ENCODE measurements at regions not wholly inside any gene's neighbourhood (a gene's known extent, or its start where the extent isn't known, plus 50 kb on each side); places are given as distances from the start of the nearest gene placed in this dataset.

DNA sequence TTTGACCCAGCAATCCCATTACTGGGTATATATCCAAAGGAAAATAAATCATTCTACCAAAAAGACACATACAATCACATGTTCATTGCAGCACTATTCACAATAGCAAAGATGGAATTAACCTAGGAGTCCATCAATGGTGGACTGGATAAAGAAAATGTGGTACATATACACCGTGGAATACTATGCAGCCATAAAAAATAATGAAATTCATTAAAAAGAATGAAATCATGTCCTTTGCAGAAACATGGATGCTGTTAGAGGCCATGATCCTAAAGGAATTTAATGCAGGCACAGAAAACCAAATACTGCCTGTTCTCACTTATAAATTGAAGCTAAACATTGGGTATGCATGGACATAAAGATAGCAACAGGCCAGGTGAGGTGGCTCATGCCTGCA, 61.9 kb upstream of the BMP6 start:
- DNase-seq = no peak

DNA sequence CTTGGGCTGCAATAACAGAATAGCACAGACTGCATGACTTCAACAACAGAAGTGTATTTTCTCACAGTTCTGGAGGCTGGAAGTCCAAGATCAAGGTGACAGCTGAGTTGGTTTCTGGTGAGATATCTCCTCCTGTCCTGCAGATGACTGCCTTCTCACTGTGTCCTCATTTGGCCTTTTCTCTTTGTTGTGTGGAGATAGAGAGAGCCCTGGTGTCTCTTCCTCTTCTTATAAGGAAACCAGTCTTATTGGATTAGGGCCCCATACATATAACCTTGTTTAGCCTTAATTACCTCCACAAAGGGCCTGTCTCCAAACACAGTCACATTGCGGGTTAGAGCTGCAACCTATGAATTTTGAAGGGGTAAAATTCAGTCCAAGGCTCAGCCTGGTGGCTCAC, 57.0 kb upstream of the BMP6 start:
- no peak for DNase-seq

DNA sequence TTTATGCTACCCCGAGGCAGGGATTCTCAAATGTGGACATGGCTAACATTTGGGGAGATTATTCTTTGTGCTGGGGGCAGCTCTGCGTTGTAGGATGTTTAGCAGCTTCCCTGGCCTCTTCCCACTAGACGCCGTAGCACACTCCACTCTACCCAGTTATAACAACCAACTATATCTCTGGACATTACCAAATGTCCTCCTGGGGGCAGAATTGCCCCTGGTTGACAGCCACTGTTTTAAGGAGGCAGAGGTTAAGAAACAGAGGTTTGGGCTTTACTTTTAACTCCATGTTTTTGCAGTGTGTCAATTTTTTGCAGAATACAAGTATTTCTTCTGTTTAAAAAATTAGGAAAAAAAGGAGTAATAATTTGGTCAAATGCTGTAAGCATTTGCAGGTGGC, 56.2 kb upstream of the BMP6 start:
- peak; percentile 30 for DNase-seq

DNA sequence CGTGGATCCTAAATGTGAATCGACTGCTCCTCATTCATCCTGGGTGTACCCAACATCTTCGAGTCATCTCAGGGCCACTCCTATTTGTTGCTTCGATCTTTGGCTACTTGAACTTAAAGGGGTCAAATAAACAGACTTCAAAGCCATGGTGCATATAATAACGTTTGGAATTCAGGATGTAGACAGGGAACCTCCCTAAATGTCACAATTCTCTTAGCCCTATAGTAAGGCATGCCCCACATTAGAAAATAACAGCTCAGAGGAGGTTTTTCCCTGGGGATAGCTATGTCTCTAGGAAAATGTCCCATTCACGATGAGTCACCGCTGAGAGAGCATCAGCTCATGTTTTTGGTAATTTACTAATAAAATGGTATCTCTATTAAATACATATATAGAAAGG, 54.8 kb upstream of the BMP6 start:
- no peak for DNase-seq

DNA sequence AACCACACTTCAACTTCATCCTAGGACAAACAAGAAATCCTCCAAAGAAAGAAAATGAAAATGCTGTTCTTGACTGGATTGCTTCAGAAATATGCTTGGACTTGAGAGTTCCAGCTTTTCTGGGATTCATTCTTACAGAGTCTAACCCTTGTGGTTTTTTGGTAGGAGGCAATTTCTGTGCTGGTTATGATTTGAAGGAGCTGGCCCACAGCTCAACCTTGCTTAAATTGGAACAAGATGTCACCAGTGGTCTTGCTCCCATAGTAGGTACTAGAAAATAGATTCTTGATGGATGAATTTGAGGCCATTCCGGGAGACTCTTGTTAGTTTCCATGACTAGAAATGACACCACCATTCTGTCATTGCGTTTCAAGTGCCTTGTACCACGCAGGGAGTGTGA, 54.3 kb upstream of the BMP6 start:
- no peak for DNase-seq

DNA sequence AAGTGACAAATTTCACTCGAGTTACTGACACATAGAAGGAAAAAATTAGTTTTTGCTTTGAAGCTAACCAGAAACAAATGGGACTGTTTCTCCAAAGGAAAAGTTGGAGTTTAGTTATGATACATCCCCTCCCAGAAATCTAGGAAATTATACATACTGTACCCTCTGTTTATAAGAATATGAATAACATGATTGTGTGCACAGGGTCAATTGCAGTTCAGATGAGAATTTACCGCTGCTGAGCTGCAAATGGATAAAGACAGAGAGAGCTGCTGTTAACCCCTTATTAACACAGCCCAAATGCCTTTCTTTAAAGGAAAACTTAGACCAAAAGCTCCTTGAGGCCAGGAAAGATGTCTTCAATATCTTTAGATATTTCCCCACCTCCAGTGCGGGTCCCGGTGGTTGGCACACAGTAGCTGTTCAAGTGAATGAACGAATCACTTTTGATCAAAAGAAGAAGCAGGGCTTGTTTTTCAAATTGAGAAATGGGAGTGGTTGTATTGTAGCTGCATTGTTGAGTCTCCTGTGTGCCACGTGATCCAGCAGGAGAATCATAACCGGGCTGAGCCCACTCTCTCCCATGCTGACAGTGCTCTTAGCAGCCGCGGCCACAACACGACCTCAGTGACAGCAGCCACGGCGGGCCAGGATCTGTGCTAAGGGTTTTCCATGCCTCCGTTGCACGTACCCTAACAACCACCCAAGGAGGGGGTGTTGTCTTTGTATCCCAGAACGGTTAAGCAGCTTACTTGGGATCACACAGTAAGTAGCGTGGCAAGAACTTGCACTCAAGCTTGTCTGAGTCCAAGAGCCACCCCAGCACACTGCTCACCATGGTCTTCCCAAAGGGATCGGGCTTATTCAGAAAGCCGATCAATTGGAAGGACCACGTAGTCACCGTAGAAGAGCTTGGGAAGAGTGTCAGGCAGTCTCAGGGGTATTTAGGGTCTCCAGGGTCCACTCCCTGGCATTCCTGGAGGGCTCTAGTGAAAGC, 53.5 kb upstream of the BMP6 start:
- no peak for DNase-seq

DNA sequence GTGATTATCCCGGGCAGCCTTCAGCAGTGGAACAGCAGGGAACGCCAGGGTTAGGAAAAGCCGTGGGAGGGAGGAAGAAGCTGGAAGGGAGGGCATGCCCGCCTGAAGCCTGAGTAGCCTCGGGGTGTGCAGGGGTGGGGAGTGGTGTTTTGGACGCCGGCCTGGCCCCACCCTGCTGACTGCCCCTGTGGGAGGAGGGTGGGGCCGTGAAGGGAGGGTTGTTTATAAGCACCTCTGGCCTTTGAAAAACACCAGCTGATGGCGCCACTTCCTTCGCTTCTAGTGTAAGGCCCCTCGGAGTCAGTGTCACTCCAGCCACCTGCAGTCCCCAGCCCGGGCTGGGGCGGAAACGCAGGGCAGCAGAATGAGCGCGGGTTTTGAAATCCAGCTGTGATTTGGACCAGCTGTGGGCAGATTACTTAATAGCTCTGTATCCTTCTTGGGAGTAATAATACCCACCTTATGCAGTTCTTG, 52.8 kb upstream of the BMP6 start:
- DNase-seq = no peak

DNA sequence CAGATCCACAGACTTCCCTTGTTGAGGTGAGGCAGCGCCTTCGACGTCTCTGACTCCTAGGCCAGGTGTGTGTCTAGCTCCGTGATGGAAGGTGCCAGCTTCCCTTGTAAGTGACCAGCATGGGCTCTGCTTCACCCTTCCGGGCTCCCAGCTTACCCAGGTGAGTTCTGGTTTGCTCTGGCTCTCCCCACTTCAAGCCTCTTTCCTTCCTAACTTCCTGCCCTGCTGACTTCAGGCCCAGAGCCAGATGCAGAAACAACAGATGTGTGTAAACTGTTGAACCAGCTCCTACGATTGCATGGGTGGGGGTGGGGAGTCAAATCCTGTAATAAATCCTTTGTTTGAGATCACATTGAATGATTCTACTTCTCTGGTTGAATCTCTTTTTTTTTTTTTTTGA, 51.6 kb upstream of the BMP6 start:
- DNase-seq = peak; percentile 86

DNA sequence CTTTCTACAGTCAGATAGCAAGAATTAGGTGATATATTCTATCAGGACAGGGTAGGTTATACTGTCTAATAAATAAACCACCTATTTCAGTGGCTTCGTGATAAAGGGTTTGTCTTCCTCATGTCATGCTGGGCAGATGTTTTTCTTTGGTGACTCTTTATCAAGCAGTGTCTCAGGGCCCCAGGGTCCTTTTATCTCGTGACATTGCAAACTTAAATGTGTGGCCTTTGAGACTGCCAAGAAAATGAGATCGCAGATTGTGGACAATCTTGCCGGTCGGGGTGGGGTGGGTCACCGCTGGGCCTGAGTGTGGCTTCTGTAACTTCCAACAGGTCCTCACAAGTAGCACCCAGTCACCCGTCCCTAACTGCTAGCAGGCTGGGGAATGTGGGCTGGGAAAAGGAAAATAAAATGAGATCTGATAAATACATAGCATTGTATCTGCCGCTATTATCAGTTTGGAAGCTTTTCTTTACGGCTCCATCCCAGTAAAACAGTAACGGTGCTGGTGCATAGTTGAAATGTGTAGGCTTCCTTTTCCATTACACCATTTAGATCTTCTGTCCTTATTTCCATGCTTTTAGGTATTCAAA, 50.5 kb upstream of the BMP6 start:
- no peak for DNase-seq

Data from DMS53 (cell line).